HL-60 (cell line): ENCODE measurements at regions not wholly inside any gene's neighbourhood (a gene's known extent, or its start where the extent isn't known, plus 50 kb on each side); places are given as distances from the start of the nearest gene placed in this dataset.
"Not testable (repeated sequence)": the region's sequence is repeated elsewhere in the genome, so short reads cannot be mapped to it uniquely, and the experiment has no call there.

ENCODE experiments used
- DNase-seq, 2 experiments: peaks; one replicate each; pipeline ENCODE4 v3.0.0-alpha.2; 2010 to 2020; ENCODE audit warnings: low read depth in 1 of 2, low spot score in 1 of 2
- H3K27ac ChIP-seq: fragments of 250-450 bp; sonication (Bioruptor Pico); replicated peaks from 2 replicates; pipeline ENCODE4 v1.5.1; 2020; ENCODE audit warnings: mild to moderate bottlenecking, moderate library complexity
- H3K27me3 ChIP-seq: fragments of 250-450 bp; sonication (Bioruptor Pico); 2 replicates; pipeline ENCODE4 v1.5.1; 2021; ENCODE audit warnings: mild to moderate bottlenecking, moderate library complexity; ENCODE audit not compliant: insufficient read depth, poor library complexity, severe bottlenecking
- H3K4me3 ChIP-seq: replicated peaks from 2 replicates; pipeline ENCODE4 v1.5.1; 2011; ENCODE audit warnings: mild to moderate bottlenecking, control low read depth, low read length; ENCODE audit not compliant: insufficient read depth
- GABPA ChIP-seq: IDR thresholded peaks from 2 replicates; pipeline ENCODE4 v1.6.1; 2012; ENCODE audit warnings: low read depth
- POLR2AphosphoS5 ChIP-seq: IDR thresholded peaks from 2 replicates; pipeline ENCODE4 v1.6.1; 2012; ENCODE audit warnings: low read depth
- REST ChIP-seq: IDR thresholded peaks from 2 replicates; pipeline ENCODE4 v1.6.1; 2012; ENCODE audit warnings: low read depth; ENCODE audit not compliant: insufficient replicate concordance
- SPI1 ChIP-seq: IDR thresholded peaks from 2 replicates; pipeline ENCODE4 v1.6.1; 2012; ENCODE audit warnings: low read depth, mild to moderate bottlenecking, borderline replicate concordance
- TF ChIP-seq, protein P1 (sequence below): IDR thresholded peaks from one replicate; pipeline ENCODE4 v1.5.1; 2011; ENCODE audit warnings: low read length, control low read depth, inconsistent platforms; ENCODE audit not compliant: insufficient read depth

DNA sequence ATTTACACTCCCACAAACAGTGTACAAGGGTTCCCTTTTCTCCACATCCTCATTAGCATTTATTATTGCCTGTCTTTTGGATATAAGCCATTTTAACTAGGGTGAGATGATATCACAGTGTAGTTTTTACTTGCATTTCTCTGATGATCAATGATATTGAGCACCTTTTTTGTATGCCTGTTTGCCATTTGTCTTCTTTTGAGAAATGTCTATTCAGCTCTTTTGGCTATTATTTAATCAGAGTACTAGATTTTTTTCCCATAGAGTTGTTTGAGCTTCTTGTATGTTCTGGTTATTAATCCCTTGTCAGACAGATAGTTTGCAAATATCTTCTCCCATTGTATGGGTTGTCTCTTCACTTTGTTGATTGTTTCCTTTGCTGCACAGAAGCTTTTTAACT, 190.6 kb downstream of the MAGEB17 start:
- DNase-seq = no peak
- TF ChIP-seq SPI1 = no peak
- TF ChIP-seq POLR2AphosphoS5 = no peak
- TF ChIP-seq GABPA = no peak
- TF ChIP-seq REST = no peak
- TF ChIP-seq, protein P1, sequence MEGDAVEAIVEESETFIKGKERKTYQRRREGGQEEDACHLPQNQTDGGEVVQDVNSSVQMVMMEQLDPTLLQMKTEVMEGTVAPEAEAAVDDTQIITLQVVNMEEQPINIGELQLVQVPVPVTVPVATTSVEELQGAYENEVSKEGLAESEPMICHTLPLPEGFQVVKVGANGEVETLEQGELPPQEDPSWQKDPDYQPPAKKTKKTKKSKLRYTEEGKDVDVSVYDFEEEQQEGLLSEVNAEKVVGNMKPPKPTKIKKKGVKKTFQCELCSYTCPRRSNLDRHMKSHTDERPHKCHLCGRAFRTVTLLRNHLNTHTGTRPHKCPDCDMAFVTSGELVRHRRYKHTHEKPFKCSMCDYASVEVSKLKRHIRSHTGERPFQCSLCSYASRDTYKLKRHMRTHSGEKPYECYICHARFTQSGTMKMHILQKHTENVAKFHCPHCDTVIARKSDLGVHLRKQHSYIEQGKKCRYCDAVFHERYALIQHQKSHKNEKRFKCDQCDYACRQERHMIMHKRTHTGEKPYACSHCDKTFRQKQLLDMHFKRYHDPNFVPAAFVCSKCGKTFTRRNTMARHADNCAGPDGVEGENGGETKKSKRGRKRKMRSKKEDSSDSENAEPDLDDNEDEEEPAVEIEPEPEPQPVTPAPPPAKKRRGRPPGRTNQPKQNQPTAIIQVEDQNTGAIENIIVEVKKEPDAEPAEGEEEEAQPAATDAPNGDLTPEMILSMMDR = no peak
- no peaks in the 10 kb centered on the region for H3K27me3 ChIP-seq
- no peak overlapping the region for H3K27ac ChIP-seq
- H3K4me3 ChIP-seq = no peak overlapping the region

DNA sequence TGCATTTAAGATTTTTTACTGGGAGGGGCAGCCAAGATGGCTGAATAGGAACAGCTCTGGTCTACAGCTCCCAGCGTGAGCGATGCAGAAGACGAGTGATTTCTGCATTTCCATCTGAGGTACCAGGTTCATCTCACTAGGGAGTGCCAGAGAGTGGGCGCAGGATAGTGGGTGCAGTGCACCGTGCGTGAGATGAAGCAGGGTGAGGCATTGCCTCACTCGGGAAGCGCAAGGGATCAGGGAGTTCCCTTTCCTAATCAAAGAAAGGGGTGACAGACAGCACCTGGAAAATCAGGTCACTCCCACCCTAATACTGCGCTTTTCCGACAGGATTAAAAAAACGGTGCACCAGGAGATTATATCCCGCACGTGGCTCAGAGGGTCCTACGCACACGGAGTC, 192.8 kb downstream of the MAGEB17 start:
- H3K27ac ChIP-seq, H3K27me3 ChIP-seq, DNase-seq, H3K4me3 ChIP-seq: not testable (repeated sequence)

DNA sequence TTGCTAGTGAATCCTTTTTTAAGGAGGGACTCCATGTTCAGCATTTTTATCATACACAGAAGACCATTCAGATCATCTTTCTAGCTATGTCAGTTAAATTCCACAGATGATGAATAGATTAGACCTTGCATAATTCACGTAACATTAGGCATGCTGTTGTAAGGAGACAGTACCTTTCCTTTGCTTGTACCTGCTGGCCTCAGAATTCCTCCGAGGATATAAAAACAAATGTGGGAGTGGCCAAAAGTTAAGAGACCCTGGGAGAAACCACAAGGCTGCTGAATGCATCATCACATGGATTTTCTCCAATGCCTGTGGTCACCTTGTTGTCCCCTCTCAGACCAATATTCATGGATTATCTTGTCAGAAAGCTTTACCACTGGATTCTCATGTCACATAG, 201.4 kb downstream of the MAGEB17 start:
- TF ChIP-seq POLR2AphosphoS5 (no peak), GABPA (no peak), SPI1 (no peak), REST (no peak)
- TF ChIP-seq, protein P1 = no peak
- H3K27ac ChIP-seq = no peak overlapping the region
- H3K27me3 ChIP-seq = no peaks in the 10 kb centered on the region
- no peak for DNase-seq
- H3K4me3 ChIP-seq = no peak overlapping the region

GRCh38 chrX:16376056-16376455, 208.8 kb downstream of the MAGEB17 start:
- H3K27me3 ChIP-seq = no peaks in the 10 kb centered on the region
- no peak for DNase-seq
- TF ChIP-seq POLR2AphosphoS5 = no peak
- TF ChIP-seq, protein P1 = no peak
- no peak for TF ChIP-seq GABPA
- TF ChIP-seq REST = no peak
- no peak for TF ChIP-seq SPI1
- H3K27ac ChIP-seq = no peak overlapping the region
- H3K4me3 ChIP-seq = no peak overlapping the region
